ENCODE measurements at regions not wholly inside any gene's neighbourhood (a gene's known extent, or its start where the extent isn't known, plus 50 kb on each side); places are given as distances from the start of the nearest gene placed in this dataset.

DNA sequence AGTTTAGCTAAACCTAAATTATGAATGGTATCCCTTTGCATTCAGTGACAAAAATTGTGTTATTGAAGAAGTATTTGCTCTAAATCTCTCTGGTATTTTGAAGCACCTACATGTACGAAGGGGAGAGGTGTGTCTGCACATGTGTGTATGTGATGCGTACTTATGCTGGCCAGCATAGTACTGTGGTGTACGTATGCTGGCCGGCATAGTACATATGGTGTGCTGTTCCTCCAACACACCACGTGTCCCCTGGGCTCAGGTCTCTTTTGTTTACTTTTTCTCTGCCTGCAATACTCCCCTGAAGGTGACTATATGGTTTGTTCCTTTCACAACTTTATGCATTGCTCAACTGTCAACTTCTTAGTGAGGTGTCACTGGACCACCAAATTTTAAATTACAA, 360.3 kb downstream of the CRPPA start:
- Mint-ChIP-seq H3K9me3 (no peaks in the 10 kb centered on the region), H3K27ac (no peak overlapping the region), H3K27me3 (ENCODE audit: low read depth) (no peaks in the 10 kb centered on the region), H3K36me3 (ENCODE audit: low read depth) (no peaks in the 10 kb centered on the region), H3K4me3 (no peak overlapping the region), H3K4me1 (peaks cover 31% of the 10 kb centered on the region)
- TF ChIP-seq, protein P1, sequence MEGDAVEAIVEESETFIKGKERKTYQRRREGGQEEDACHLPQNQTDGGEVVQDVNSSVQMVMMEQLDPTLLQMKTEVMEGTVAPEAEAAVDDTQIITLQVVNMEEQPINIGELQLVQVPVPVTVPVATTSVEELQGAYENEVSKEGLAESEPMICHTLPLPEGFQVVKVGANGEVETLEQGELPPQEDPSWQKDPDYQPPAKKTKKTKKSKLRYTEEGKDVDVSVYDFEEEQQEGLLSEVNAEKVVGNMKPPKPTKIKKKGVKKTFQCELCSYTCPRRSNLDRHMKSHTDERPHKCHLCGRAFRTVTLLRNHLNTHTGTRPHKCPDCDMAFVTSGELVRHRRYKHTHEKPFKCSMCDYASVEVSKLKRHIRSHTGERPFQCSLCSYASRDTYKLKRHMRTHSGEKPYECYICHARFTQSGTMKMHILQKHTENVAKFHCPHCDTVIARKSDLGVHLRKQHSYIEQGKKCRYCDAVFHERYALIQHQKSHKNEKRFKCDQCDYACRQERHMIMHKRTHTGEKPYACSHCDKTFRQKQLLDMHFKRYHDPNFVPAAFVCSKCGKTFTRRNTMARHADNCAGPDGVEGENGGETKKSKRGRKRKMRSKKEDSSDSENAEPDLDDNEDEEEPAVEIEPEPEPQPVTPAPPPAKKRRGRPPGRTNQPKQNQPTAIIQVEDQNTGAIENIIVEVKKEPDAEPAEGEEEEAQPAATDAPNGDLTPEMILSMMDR (IDR thresholded peaks at IDR 0.05; ENCODE audit: unreplicated experiment in 3 of 3) = no peak

DNA sequence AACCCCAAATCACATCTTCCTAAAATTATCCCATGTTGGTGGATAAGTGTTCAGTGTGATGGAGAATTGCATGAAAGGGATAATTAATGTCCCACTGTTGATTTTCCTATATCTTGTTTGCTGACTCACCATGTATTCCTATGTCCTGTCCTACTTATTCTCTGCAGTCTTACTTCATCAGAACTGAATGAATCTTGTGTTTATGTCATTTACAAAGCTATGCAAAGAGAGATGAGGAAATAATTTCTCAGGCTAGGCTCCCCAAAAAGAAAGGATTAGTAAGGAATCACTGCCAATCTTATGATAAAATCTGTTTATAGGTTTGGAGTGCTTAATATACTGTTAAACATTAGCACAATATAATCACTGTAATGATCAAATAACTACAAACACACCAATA, 360.8 kb downstream of the CRPPA start:
- H3K4me3 Mint-ChIP-seq = no peak overlapping the region
- TF ChIP-seq, protein P1 (IDR thresholded peaks at IDR 0.05; ENCODE audit: unreplicated experiment in 3 of 3) = no peak
- no peaks in the 10 kb centered on the region for H3K9me3 Mint-ChIP-seq
- no peak overlapping the region for H3K27ac Mint-ChIP-seq
- H3K27me3 Mint-ChIP-seq (ENCODE audit: low read depth) = no peaks in the 10 kb centered on the region
- no peaks in the 10 kb centered on the region for H3K36me3 Mint-ChIP-seq (ENCODE audit: low read depth)
- peaks cover 26% of the 10 kb centered on the region for H3K4me1 Mint-ChIP-seq

DNA sequence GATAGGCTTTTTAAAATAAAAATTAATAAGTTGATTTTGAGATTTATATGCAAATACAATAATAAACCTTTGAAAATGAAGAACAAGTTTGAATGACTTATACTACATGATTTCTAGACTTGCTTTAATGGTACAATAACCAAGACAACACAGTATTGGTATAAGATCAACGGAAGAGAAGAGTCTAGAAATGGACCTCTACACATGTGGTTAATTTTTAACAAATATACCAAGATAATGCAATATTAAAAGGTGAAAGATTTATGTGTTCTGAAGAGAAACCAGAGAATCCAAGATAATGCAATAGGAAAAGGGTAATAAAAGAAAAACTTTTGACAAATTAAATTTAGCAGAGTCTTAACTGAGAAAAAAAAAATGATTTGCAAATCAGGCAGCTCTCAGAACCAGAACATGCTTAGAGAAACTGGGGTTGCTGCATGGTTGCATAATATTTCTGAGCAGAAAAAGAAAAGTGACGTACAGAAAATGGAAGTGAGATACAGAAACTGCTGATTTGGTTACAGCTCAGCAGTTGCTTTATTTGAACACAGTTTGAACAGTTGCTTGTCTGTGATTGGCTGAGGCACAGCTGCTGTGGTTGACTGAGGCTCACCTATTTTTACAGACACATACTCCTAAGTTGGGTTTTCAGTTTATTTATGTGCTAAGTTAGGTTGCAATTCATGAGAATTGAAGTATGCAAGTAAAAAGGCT, 365.9 kb downstream of the CRPPA start:
- Mint-ChIP-seq H3K4me1 (peaks cover 12% of the 10 kb centered on the region), H3K4me3 (no peak overlapping the region), H3K27ac (no peak overlapping the region), H3K36me3 (ENCODE audit: low read depth) (no peaks in the 10 kb centered on the region), H3K9me3 (no peaks in the 10 kb centered on the region), H3K27me3 (ENCODE audit: low read depth) (no peaks in the 10 kb centered on the region)
- TF ChIP-seq, protein P1 (IDR thresholded peaks at IDR 0.05; ENCODE audit: unreplicated experiment in 3 of 3) = no peak

DNA sequence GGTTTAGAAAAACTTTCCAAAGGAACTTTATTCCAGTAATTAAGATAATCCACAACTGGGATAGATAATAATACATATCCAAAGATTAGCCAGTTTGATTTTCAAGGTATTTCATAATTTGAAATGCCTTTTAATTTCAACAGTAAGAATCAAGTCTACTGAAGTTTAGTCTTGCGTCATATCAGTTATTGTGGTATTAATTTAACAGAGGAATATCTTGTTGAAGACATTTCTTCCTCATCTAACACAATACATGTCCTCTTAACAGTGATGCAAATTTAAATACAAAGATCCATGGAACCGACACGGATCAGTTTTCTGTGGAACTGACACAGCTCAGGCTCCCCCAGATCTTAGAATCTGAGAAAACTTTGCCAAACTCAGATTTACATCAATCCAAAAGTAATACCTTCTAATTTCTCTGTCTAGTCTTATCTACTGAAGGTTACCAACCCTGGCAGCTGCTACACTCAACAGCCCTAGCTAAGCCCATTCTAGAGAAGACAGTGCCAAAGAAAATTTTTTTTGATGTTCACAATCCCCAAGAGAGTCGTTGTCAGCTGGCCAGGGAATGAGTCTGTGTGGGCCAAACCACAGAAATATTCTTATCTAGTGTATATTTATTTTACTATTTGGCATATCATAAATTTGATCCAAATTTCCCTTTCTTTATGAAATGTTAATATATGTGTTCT, 365.2 kb upstream of the MEOX2 start:
- TF ChIP-seq, protein P1 (IDR thresholded peaks at IDR 0.05; ENCODE audit: unreplicated experiment in 3 of 3) = no peak
- Mint-ChIP-seq H3K27me3 (ENCODE audit: low read depth) (no peaks in the 10 kb centered on the region), H3K27ac (peak overlapping the region in 2 of 3 experiments; percentile 28 to 58), H3K4me3 (no peak overlapping the region), H3K4me1 (peaks cover 13% of the 10 kb centered on the region), H3K36me3 (ENCODE audit: low read depth) (no peaks in the 10 kb centered on the region), H3K9me3 (no peaks in the 10 kb centered on the region)

DNA sequence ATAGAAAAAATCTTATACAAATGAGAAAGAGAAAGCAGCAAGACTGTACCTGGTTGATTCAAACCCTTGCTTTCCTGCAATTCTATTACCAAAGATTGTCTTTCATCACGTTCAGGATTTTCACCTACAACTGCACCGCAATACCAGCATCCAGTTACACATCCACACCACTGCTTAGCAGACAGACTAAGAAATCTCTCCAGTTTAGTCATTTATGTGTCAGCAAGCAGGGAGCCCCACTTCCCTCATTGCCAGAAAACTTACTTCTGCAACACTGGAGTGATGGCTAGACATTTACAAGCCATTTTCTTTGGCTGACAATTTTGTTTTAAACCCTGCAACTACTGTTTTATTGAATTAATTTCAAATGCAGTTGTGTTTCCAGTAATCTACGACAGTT, 359.6 kb upstream of the MEOX2 start:
- Mint-ChIP-seq H3K36me3 (ENCODE audit: low read depth) (no peaks in the 10 kb centered on the region), H3K27me3 (ENCODE audit: low read depth) (peaks cover 4% of the 10 kb centered on the region), H3K4me3 (no peak overlapping the region), H3K4me1 (peaks cover 19% of the 10 kb centered on the region), H3K27ac (peak overlapping the region in 2 of 3 experiments; percentile 75 to 79), H3K9me3 (peaks cover 7% of the 10 kb centered on the region)
- TF ChIP-seq, protein P1 (IDR thresholded peaks at IDR 0.05; ENCODE audit: unreplicated experiment in 3 of 3) = no peak

Measured in nephron (organoid).